ENCODE measurements at regions not wholly inside any gene's neighbourhood (a gene's known extent, or its start where the extent isn't known, plus 50 kb on each side); places are given as distances from the start of the nearest gene placed in this dataset.

- no peak for DNase-seq (ENCODE audit: low read depth)
Observed at GRCh38 chr10:3848775-3849635, 64.0 kb upstream of the KLF6 start.

- no peak for DNase-seq (ENCODE audit: low read depth)
Observed at GRCh38 chr10:3848005-3848774, 63.2 kb upstream of the KLF6 start.

- no peak for DNase-seq (ENCODE audit: low read depth)
Observed at GRCh38 chr10:3846736-3847135, 61.7 kb upstream of the KLF6 start.

GRCh38 chr10:3844491-3845025 is 59.5 kb upstream of the KLF6 start:
- no peak for DNase-seq (ENCODE audit: low read depth)

- DNase-seq (ENCODE audit: low read depth) = no peak
Observed at GRCh38 chr10:3838460-3839437, 53.7 kb upstream of the KLF6 start.

GRCh38 chr10:3837647-3838459 is 52.8 kb upstream of the KLF6 start:
- no peak for DNase-seq (ENCODE audit: low read depth)

GRCh38 chr10:3836222-3836820 is 51.3 kb upstream of the KLF6 start:
- DNase-seq (ENCODE audit: low read depth) = no peak

GRCh38 chr10:3835770-3836169 is 50.8 kb upstream of the KLF6 start:
- no peak for DNase-seq (ENCODE audit: low read depth)

GRCh38 chr10:3834947-3835346 is 49.9 kb upstream of the KLF6 start:
- DNase-seq (ENCODE audit: low read depth) = no peak

All from activated T-helper 1 cell treated with Interleukin-2 at 50 U/mL for 16 hours (primary cell).